ENCODE measurements at regions not wholly inside any gene's neighbourhood (a gene's known extent, or its start where the extent isn't known, plus 50 kb on each side); places are given as distances from the start of the nearest gene placed in this dataset.

GRCh38 chr11:119983240-119983732, 154.6 kb downstream of the TRIM29 start:
- no peaks in the 10 kb centered on the region for H3K4me1 Mint-ChIP-seq (ENCODE audit: low read depth)
- no peak for TF ChIP-seq CTCF (IDR thresholded peaks at IDR 0.05; ENCODE audit: unreplicated experiment)
- DNase-seq (ENCODE audit: low spot score, unreplicated experiment): no peak
- no peak overlapping the region for H3K4me3 Mint-ChIP-seq (ENCODE audit: low read depth)
- H3K36me3 Mint-ChIP-seq (ENCODE audit: insufficient read depth): no peaks in the 10 kb centered on the region
- H3K9me3 Mint-ChIP-seq (ENCODE audit: low read depth): no peaks in the 10 kb centered on the region
- H3K27me3 Mint-ChIP-seq: peaks cover 45% of the 10 kb centered on the region
- H3K27ac Mint-ChIP-seq: no peak overlapping the region

- Mint-ChIP-seq H3K9me3 (ENCODE audit: low read depth) (no peaks in the 10 kb centered on the region), H3K36me3 (ENCODE audit: insufficient read depth) (no peaks in the 10 kb centered on the region), H3K4me1 (ENCODE audit: low read depth) (no peaks in the 10 kb centered on the region), H3K27ac (no peak overlapping the region), H3K4me3 (ENCODE audit: low read depth) (no peak overlapping the region), H3K27me3 (peaks cover 43% of the 10 kb centered on the region)
- no peak for TF ChIP-seq CTCF (IDR thresholded peaks at IDR 0.05; ENCODE audit: unreplicated experiment)
- no peak for DNase-seq (ENCODE audit: low spot score, unreplicated experiment)
These were observed 155.2 kb downstream of the TRIM29 start for GRCh38 chr11:119982517-119983239.

- peaks cover 44% of the 10 kb centered on the region for H3K27me3 Mint-ChIP-seq
- TF ChIP-seq CTCF (IDR thresholded peaks at IDR 0.05; ENCODE audit: unreplicated experiment): no peak
- H3K27ac Mint-ChIP-seq: no peak overlapping the region
- DNase-seq (ENCODE audit: low spot score, unreplicated experiment): no peak
- no peaks in the 10 kb centered on the region for H3K36me3 Mint-ChIP-seq (ENCODE audit: insufficient read depth)
- no peaks in the 10 kb centered on the region for H3K9me3 Mint-ChIP-seq (ENCODE audit: low read depth)
- no peak overlapping the region for H3K4me3 Mint-ChIP-seq (ENCODE audit: low read depth)
- H3K4me1 Mint-ChIP-seq (ENCODE audit: low read depth): peaks cover 6% of the 10 kb centered on the region
These were observed 157.5 kb downstream of the TRIM29 start for GRCh38 chr11:119980431-119980830.

- TF ChIP-seq CTCF (IDR thresholded peaks at IDR 0.05; ENCODE audit: unreplicated experiment): no peak
- Mint-ChIP-seq H3K36me3 (ENCODE audit: insufficient read depth) (no peaks in the 10 kb centered on the region), H3K4me3 (ENCODE audit: low read depth) (no peak overlapping the region), H3K27ac (no peak overlapping the region), H3K9me3 (ENCODE audit: low read depth) (no peaks in the 10 kb centered on the region), H3K4me1 (ENCODE audit: low read depth) (peaks cover 6% of the 10 kb centered on the region), H3K27me3 (peaks cover 47% of the 10 kb centered on the region)
- no peak for DNase-seq (ENCODE audit: low spot score, unreplicated experiment)
These were observed 158.2 kb downstream of the TRIM29 start for GRCh38 chr11:119979701-119980100.

GRCh38 chr11:119978696-119979095, 159.2 kb downstream of the TRIM29 start:
- H3K27me3 Mint-ChIP-seq: peaks cover 50% of the 10 kb centered on the region
- no peak overlapping the region for H3K27ac Mint-ChIP-seq
- no peak for TF ChIP-seq CTCF (IDR thresholded peaks at IDR 0.05; ENCODE audit: unreplicated experiment)
- H3K9me3 Mint-ChIP-seq (ENCODE audit: low read depth): no peaks in the 10 kb centered on the region
- no peak for DNase-seq (ENCODE audit: low spot score, unreplicated experiment)
- no peaks in the 10 kb centered on the region for H3K36me3 Mint-ChIP-seq (ENCODE audit: insufficient read depth)
- no peak overlapping the region for H3K4me3 Mint-ChIP-seq (ENCODE audit: low read depth)
- peaks cover 6% of the 10 kb centered on the region for H3K4me1 Mint-ChIP-seq (ENCODE audit: low read depth)
